K562 (cell line): ENCODE measurements at regions not wholly inside any gene's neighbourhood (a gene's known extent, or its start where the extent isn't known, plus 50 kb on each side); places are given as distances from the start of the nearest gene placed in this dataset.

ENCODE experiments used
- ARID1B ChIP-seq: fragments of 450-650 bp; IDR thresholded peaks from 2 replicates; pipeline ENCODE4 v1.6.1; 2016; ENCODE audit warnings: antibody characterized with exemption, mild to moderate bottlenecking, inconsistent platforms
- BACH1 ChIP-seq: fragments of 200-800 bp; sonication (Bioruptor generic); IDR thresholded peaks from 2 replicates; pipeline ENCODE4 v1.6.1; 2016; ENCODE audit warnings: missing genetic modification characterization, missing compliant biosample characterization
- CREM ChIP-seq: IDR thresholded peaks from 2 replicates; pipeline ENCODE4 v1.6.1; 2014; ENCODE audit warnings: antibody characterized with exemption, low read depth
- FOXA3 ChIP-seq, 2 experiments: fragments of 450-650 bp in 1 of 2; sonication (generic) in 1 of 2; formaldehyde crosslinking; IDR thresholded peaks in 1 of 2; conservative IDR thresholded peaks in 1 of 2; 2 replicates each; pipeline versions ENCODE4 v1.4.0 to v1.8.0; 2020 to 2022; ENCODE audit warnings: mild to moderate bottlenecking in 2 of 2, missing genetic modification reagents in 1 of 2
- JUN ChIP-seq, 2 experiments: sonication (generic) in 1 of 2; formaldehyde crosslinking in 1 of 2; IDR thresholded peaks; 2 replicates each; pipeline versions ENCODE4 v1.6.1 to v1.8.0; 2012 to 2022; ENCODE audit warnings: borderline replicate concordance in 2 of 2, mild to moderate bottlenecking in 2 of 2, improper control_type of control experiment in 1 of 2, low read depth in 1 of 2, low read length in 1 of 2, missing genetic modification reagents in 1 of 2
- MAFF ChIP-seq: IDR thresholded peaks from 2 replicates; pipeline ENCODE4 v1.6.1; 2012; ENCODE audit warnings: low read length, improper control_type of control experiment
- MXI1 ChIP-seq: IDR thresholded peaks from 2 replicates; pipeline ENCODE4 v1.6.1; 2011; ENCODE audit warnings: low read depth, mild to moderate bottlenecking, improper control_type of control experiment, low read length
- POLR3A ChIP-seq: IDR thresholded peaks from 2 replicates; pipeline ENCODE4 v1.6.1; 2011; ENCODE audit warnings: borderline replicate concordance, mild to moderate bottlenecking, moderate library complexity; ENCODE audit not compliant: insufficient read length, insufficient read depth; ENCODE audit errors: extremely low read depth
- RBM39 ChIP-seq: fragments of 200-400 bp; formaldehyde crosslinking; optimal IDR thresholded peaks from 2 replicates; pipeline ENCODE3; 2018; ENCODE audit warnings: low read depth, low read length
- SMARCC2 ChIP-seq: fragments of 450-650 bp; IDR thresholded peaks from 2 replicates; pipeline ENCODE4 v1.6.1; 2017; ENCODE audit warnings: antibody characterized with exemption, moderate library complexity, mild to moderate bottlenecking, low read depth
- TAF15 ChIP-seq: fragments of 200-400 bp; formaldehyde crosslinking; IDR thresholded peaks from 2 replicates; pipeline ENCODE4 v1.6.1; 2017; ENCODE audit warnings: mild to moderate bottlenecking, low read depth, low read length, moderate library complexity
- TAF7 ChIP-seq: fragments of 450-650 bp; IDR thresholded peaks from 2 replicates; pipeline ENCODE4 v1.6.1; 2016; ENCODE audit warnings: missing genetic modification characterization, missing compliant biosample characterization
- YY1 ChIP-seq, 3 experiments: IDR thresholded peaks; 2 replicates each; pipeline ENCODE4 v1.6.1; 2011; ENCODE audit warnings: low read length in 2 of 3, mild to moderate bottlenecking in 2 of 3, moderate library complexity in 2 of 3, borderline replicate concordance in 1 of 3, control low read depth in 1 of 3, low read depth in 1 of 3; ENCODE audit not compliant: insufficient read depth in 3 of 3, insufficient replicate concordance in 2 of 3, control insufficient read depth in 1 of 3, insufficient read length in 1 of 3; ENCODE audit errors: extremely low read depth in 1 of 3
- ZNF589 ChIP-seq: fragments of 200-800 bp; sonication (Bioruptor generic); IDR thresholded peaks from 2 replicates; pipeline ENCODE4 v1.6.1; 2016; ENCODE audit warnings: low read depth, missing genetic modification characterization, missing compliant biosample characterization
- ZNF644 ChIP-seq: fragments of 200-800 bp; sonication (Bioruptor generic); IDR thresholded peaks from 2 replicates; pipeline ENCODE4 v1.6.1; 2016; ENCODE audit warnings: low read depth, missing genetic modification characterization, missing compliant biosample characterization
- ZNF79 ChIP-seq: fragments of 250-450 bp; sonication (Bioruptor Pico); IDR thresholded peaks from 2 replicates; pipeline ENCODE4 v1.4.0; 2020; ENCODE audit warnings: low read depth, mild to moderate bottlenecking, moderate library complexity
- TF ChIP-seq, protein P1 (sequence below), 2 experiments: fragments of 450-650 bp in 1 of 2; sonication (generic) in 1 of 2; formaldehyde crosslinking in 1 of 2; IDR thresholded peaks; 2 replicates each; pipeline versions ENCODE4 v1.7.1 to v1.9.0; 2016 to 2022; ENCODE audit warnings: inconsistent platforms in 1 of 2, mild to moderate bottlenecking in 1 of 2, missing genetic modification reagents in 1 of 2

DNA sequence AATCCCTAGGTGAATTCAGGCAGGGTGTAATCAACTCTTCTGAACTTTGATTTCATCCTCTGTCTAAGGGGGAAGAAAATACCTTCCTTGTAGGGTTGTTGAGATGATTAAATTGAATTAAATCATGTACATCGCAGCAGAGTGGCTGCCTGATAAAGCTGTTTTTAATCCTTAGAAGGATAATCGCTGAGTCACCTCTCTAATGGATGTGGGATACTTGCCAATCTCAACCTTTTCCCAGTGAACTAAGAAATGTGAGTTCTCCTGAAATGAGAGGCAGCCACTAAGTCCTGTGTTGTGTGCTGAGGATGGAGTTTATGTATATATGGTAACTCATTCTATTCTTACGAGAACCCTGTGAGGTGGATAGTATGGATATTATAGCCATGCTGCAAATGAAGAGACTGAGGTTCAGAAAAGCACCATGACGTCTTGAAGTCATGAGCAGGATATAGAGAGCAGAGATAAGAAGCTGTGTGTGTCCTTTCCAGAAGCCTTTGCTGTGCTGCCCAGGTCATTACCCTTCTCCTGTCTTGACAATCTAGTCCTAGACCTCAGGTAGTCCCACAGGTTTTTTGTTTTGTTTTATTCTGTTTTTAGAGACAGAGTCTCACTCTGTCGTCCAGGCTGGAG, 93.3 kb downstream of the HNRNPLL start (continued):
- TF ChIP-seq, protein P1, sequence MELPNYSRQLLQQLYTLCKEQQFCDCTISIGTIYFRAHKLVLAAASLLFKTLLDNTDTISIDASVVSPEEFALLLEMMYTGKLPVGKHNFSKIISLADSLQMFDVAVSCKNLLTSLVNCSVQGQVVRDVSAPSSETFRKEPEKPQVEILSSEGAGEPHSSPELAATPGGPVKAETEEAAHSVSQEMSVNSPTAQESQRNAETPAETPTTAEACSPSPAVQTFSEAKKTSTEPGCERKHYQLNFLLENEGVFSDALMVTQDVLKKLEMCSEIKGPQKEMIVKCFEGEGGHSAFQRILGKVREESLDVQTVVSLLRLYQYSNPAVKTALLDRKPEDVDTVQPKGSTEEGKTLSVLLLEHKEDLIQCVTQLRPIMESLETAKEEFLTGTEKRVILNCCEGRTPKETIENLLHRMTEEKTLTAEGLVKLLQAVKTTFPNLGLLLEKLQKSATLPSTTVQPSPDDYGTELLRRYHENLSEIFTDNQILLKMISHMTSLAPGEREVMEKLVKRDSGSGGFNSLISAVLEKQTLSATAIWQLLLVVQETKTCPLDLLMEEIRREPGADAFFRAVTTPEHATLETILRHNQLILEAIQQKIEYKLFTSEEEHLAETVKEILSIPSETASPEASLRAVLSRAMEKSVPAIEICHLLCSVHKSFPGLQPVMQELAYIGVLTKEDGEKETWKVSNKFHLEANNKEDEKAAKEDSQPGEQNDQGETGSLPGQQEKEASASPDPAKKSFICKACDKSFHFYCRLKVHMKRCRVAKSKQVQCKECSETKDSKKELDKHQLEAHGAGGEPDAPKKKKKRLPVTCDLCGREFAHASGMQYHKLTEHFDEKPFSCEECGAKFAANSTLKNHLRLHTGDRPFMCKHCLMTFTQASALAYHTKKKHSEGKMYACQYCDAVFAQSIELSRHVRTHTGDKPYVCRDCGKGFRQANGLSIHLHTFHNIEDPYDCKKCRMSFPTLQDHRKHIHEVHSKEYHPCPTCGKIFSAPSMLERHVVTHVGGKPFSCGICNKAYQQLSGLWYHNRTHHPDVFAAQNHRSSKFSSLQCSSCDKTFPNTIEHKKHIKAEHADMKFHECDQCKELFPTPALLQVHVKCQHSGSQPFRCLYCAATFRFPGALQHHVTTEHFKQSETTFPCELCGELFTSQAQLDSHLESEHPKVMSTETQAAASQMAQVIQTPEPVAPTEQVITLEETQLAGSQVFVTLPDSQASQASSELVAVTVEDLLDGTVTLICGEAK (IDR thresholded peaks at IDR 0.05) = no peak
- TF ChIP-seq, protein P1 (CRISPR knock-in tag; IDR thresholded peaks at IDR 0.05) = no peak
- TF ChIP-seq ZNF644 (tag) (0 out of 2 replicates have a peak, but pooled peaks have one; percentile 16), ARID1B (peak; percentile 73), TAF15 (no peak), POLR3A (no peak), SMARCC2 (0 out of 2 replicates have a peak, but pooled peaks have one; percentile 24), FOXA3 (CRISPR knock-in tag; conservative IDR thresholded peaks at IDR 0.05 in 1 of 2, IDR thresholded peaks at IDR 0.05 in 1 of 2) (no peak), RBM39 (no peak), ZNF79 (CRISPR knock-in tag) (no peak), MAFF (peak; percentile 92), YY1 (IDR thresholded peaks at IDR 0.05; ENCODE audit: borderline replicate concordance in 1 of 3, control insufficient read depth in 1 of 3, extremely low read depth in 1 of 3, insufficient read depth in 3 of 3, insufficient read length in 1 of 3, insufficient replicate concordance in 2 of 3, low read depth in 1 of 3, low read length in 2 of 3) (no peak), MXI1 (no peak), TAF7 (tag) (no peak), BACH1 (peak; percentile 87), ZNF589 (CRISPR knock-in tag) (0 out of 2 replicates have a peak, but pooled peaks have one; percentile 48), JUN (IDR thresholded peaks at IDR 0.05; ENCODE audit: borderline replicate concordance, low read depth, low read length) (no peak), JUN (CRISPR knock-in tag; IDR thresholded peaks at IDR 0.05; ENCODE audit: borderline replicate concordance) (no peak), CREM (peak; percentile 53; the same call in 1 of the 2 replicates)
